Spleen (tissue), 11 donors: ENCODE measurements at regions not wholly inside any gene's neighbourhood (a gene's known extent, or its start where the extent isn't known, plus 50 kb on each side); places are given as distances from the start of the nearest gene placed in this dataset.

Experiments
- DNase-seq: peaks from one replicate; pipeline ENCODE4 v3.0.0-alpha.2; 2020
- H3K27ac ChIP-seq, 8 donors: fragments of 200-600 bp; sonication (generic) in 7 of 8; 1 replicate in 4 of 8; 2 replicates in 4 of 8; pipeline versions ENCODE4 v1.5.0 to v1.8.0; 2016 to 2021; ENCODE audit warnings: inconsistent platforms in 4 of 8, mild to moderate bottlenecking in 4 of 8, moderate library complexity in 1 of 8
- H3K27me3 ChIP-seq, 7 donors: fragments of 200-600 bp; sonication (generic) in 6 of 7; replicated peaks in 1 of 7; 1 replicate in 4 of 7; 2 replicates in 3 of 7; pipeline versions ENCODE4 v1.5.0 to v1.8.0; 2016 to 2021; ENCODE audit warnings: inconsistent platforms in 3 of 7, mild to moderate bottlenecking in 1 of 7
- H3K36me3 ChIP-seq, 6 donors: fragments of 200-600 bp; sonication (generic) in 5 of 6; 1 replicate in 4 of 6; 2 replicates in 2 of 6; pipeline versions ENCODE4 v1.5.0 to v1.8.0; 2016 to 2021; ENCODE audit warnings: inconsistent platforms in 2 of 6
- H3K4me1 ChIP-seq, 6 donors: fragments of 200-600 bp; sonication (generic) in 5 of 6; 1 replicate in 3 of 6; 2 replicates in 3 of 6; pipeline versions ENCODE4 v1.5.0 to v1.8.0; 2016 to 2021; ENCODE audit warnings: inconsistent platforms in 3 of 6
- H3K4me3 ChIP-seq, 8 donors: fragments of 200-600 bp; sonication (generic) in 7 of 8; 1 replicate in 4 of 8; 2 replicates in 4 of 8; pipeline versions ENCODE4 v1.5.0 to v1.8.0; 2016 to 2021; ENCODE audit warnings: inconsistent platforms in 4 of 8, mild to moderate bottlenecking in 4 of 8, moderate library complexity in 2 of 8
- H3K9me3 ChIP-seq, 8 donors: fragments of 200-600 bp; sonication (generic) in 7 of 8; 1 replicate in 4 of 8; 2 replicates in 4 of 8; pipeline versions ENCODE4 v1.5.0 to v1.8.0; 2016 to 2021; ENCODE audit warnings: inconsistent platforms in 4 of 8
- CTCF ChIP-seq, 11 experiments: fragments of 200-600 bp in 7 of 11; fragments of 450-650 bp in 4 of 11; sonication (generic) in 4 of 11; IDR thresholded peaks in 8 of 11; conservative IDR thresholded peaks in 3 of 11; 1 replicate in 7 of 11; 2 replicates in 4 of 11; pipeline versions ENCODE4 v1.4.0 to v1.8.0; 2016 to 2021; ENCODE audit warnings: antibody characterized with exemption in 11 of 11, inconsistent platforms in 4 of 11, mild to moderate bottlenecking in 1 of 11
- POLR2A ChIP-seq, 3 donors: fragments of 450-650 bp; IDR thresholded peaks; one replicate each; pipeline ENCODE4 v1.5.1; 2017; ENCODE audit warnings: antibody characterized with exemption in 3 of 3, mild to moderate bottlenecking in 1 of 3
- POLR2AphosphoS5 ChIP-seq, 3 donors: sonication (generic); formaldehyde crosslinking; IDR thresholded peaks; one replicate each; pipeline ENCODE4 v1.5.1; 2017; ENCODE audit warnings: antibody characterized with exemption in 3 of 3
- WGBS, 5 donors: extraction: QIAGEN DNeasy Blood & Tissue Kit in 3 of 5; methylation state at CpG; one replicate each; pipeline versions ENCODE4 v1.1.5 to v1.1.7; 2013 to 2018; 5-methylcytosine and 5-hydroxymethylcytosine counted together
- intact Hi-C: fragments of 100-400 bp; cut with DNase I; formaldehyde crosslinking; loops from one replicate; pipeline ENCODE4 v1.15.0; 2023; ENCODE audit warnings: low total_unique reads
- donor health status: healthy with polysubstance abuse.
- donor health status: DM: no; HTN: no; CAD: no; lungs with moderate emphysema.
- donor health status: DM: no; HTN: no; CAD: no.
- donor health status: Bipolar disorder and iron deficiency.
- donor health status: healthy.
- donor health status: DM: no; HTN: no; CAD: no.
- donor health status: DM: yes; HTN: yes; CAD: no.

- Histone ChIP-seq H3K9me3 (no peaks in the 10 kb centered on the region), H3K4me1 (no peaks in the 10 kb centered on the region), H3K27ac (no peak overlapping the region), H3K4me3 (no peak overlapping the region), H3K27me3 (peaks cover 0 to 3% (median 0%) of the 10 kb centered on the region in 7 donors), H3K36me3 (no peaks in the 10 kb centered on the region)
- TF ChIP-seq CTCF (IDR thresholded peaks at IDR 0.05 in 8 of 11, conservative IDR thresholded peaks at IDR 0.05 in 3 of 11) = no peak
- TF ChIP-seq POLR2AphosphoS5 (IDR thresholded peaks at IDR 0.05) = no peak
- TF ChIP-seq POLR2A (IDR thresholded peaks at IDR 0.05) = no peak
- no peak for DNase-seq
- WGBS, 5 donors = 82 to 92% (median 90%) methylated on average over 5 of the region's 5 CpGs
- intact Hi-C loops = no loop called here
Observed at GRCh38 chr15:91556926-91557325, 296.6 kb upstream of the SLCO3A1 start.

- no peak for DNase-seq
- H3K36me3 ChIP-seq = no peaks in the 10 kb centered on the region
- H3K27me3 ChIP-seq = peaks cover 0 to 23% (median 0%) of the 10 kb centered on the region in 7 donors
- H3K27ac ChIP-seq = no peak overlapping the region
- WGBS, 5 donors = 87 to 97% (median 93%) methylated on average over 3 of the region's 3 CpGs
- intact Hi-C loops = no loop called here
- H3K4me3 ChIP-seq = no peak overlapping the region
- H3K4me1 ChIP-seq = no peaks in the 10 kb centered on the region
- TF ChIP-seq CTCF (IDR thresholded peaks at IDR 0.05 in 8 of 11, conservative IDR thresholded peaks at IDR 0.05 in 3 of 11) (no peak), POLR2AphosphoS5 (IDR thresholded peaks at IDR 0.05) (no peak), POLR2A (IDR thresholded peaks at IDR 0.05) (no peak)
- H3K9me3 ChIP-seq = no peaks in the 10 kb centered on the region
Observed at GRCh38 chr15:91559066-91559465, 294.4 kb upstream of the SLCO3A1 start.

GRCh38 chr15:91561371-91562100, 292.0 kb upstream of the SLCO3A1 start:
- no peaks in the 10 kb centered on the region for H3K9me3 ChIP-seq
- H3K27me3 ChIP-seq = peaks cover 0 to 39% (median 0%) of the 10 kb centered on the region in 7 donors
- DNase-seq = no peak
- intact Hi-C loops = no loop called here
- TF ChIP-seq POLR2AphosphoS5 (IDR thresholded peaks at IDR 0.05) (no peak), POLR2A (IDR thresholded peaks at IDR 0.05) (no peak), CTCF (IDR thresholded peaks at IDR 0.05 in 8 of 11, conservative IDR thresholded peaks at IDR 0.05 in 3 of 11) (no peak)
- no peaks in the 10 kb centered on the region for H3K36me3 ChIP-seq
- WGBS, 5 donors = 73 to 84% (median 79%) methylated on average over 11 of the region's 11 CpGs
- no peaks in the 10 kb centered on the region for H3K4me1 ChIP-seq
- H3K27ac ChIP-seq = no peak overlapping the region
- no peak overlapping the region for H3K4me3 ChIP-seq

- Histone ChIP-seq H3K4me1 (no peaks in the 10 kb centered on the region), H3K4me3 (no peak overlapping the region), H3K9me3 (no peaks in the 10 kb centered on the region), H3K27me3 (peaks cover 0 to 47% (median 0%) of the 10 kb centered on the region in 7 donors), H3K27ac (no peak overlapping the region), H3K36me3 (no peaks in the 10 kb centered on the region)
- no peak for DNase-seq
- WGBS, 5 donors = 72 to 89% (median 78%) methylated on average over 2 of the region's 2 CpGs
- TF ChIP-seq POLR2AphosphoS5 (IDR thresholded peaks at IDR 0.05) (no peak), POLR2A (IDR thresholded peaks at IDR 0.05) (no peak), CTCF (IDR thresholded peaks at IDR 0.05 in 8 of 11, conservative IDR thresholded peaks at IDR 0.05 in 3 of 11) (no peak)
- intact Hi-C loops = no loop called here
Observed at GRCh38 chr15:91562698-91563097, 290.8 kb upstream of the SLCO3A1 start.
